ENCODE measurements at regions not wholly inside any gene's neighbourhood (a gene's known extent, or its start where the extent isn't known, plus 50 kb on each side); places are given as distances from the start of the nearest gene placed in this dataset.

GRCh38 chr2:193276069-193276468 lies 1081.3 kb upstream of the TMEFF2 start:
- Mint-ChIP-seq H3K27ac (no peak overlapping the region), H3K27me3 (no peaks in the 10 kb centered on the region), H3K4me1 (no peaks in the 10 kb centered on the region), H3K4me3 (no peak overlapping the region), H3K36me3 (ENCODE audit: low read depth) (no peaks in the 10 kb centered on the region)
- DNase-seq (no peak), ATAC-seq (no peak)
- no peaks in the 10 kb centered on the region for H3K9me3 ChIP-seq (ENCODE audit: control insufficient read depth, low read length, poor library complexity, severe bottlenecking)

DNA sequence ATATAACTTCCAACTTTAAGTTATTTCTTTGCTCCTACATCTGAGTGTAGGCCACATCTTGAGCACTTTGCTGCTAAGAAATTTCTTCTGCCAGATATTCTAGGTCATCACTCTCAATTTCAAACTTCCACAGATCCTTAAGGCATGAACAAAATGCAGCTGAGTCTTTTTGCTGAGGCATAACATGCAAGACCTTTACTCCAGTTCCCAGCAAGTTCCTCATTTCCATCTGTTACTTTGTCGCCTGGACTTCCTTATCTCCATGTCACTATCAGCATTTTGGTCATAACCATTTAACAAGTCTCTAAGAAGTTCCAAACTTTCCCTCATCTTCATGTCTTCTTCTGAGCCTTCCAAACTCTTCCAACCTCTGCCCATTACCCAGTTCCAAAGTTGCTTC lies 1077.3 kb upstream of the TMEFF2 start:
- no peaks in the 10 kb centered on the region for H3K9me3 ChIP-seq (ENCODE audit: control insufficient read depth, low read length, poor library complexity, severe bottlenecking)
- Mint-ChIP-seq H3K4me1 (peaks cover 2% of the 10 kb centered on the region), H3K4me3 (no peak overlapping the region), H3K27me3 (no peaks in the 10 kb centered on the region), H3K36me3 (ENCODE audit: low read depth) (no peaks in the 10 kb centered on the region), H3K27ac (no peak overlapping the region)
- DNase-seq, result no peak
- no peak for ATAC-seq

- DNase-seq, result no peak
- ATAC-seq, result no peak
- H3K27me3 Mint-ChIP-seq, result no peaks in the 10 kb centered on the region
- H3K4me3 Mint-ChIP-seq, result no peak overlapping the region
- no peaks in the 10 kb centered on the region for H3K9me3 ChIP-seq (ENCODE audit: control insufficient read depth, low read length, poor library complexity, severe bottlenecking)
- H3K4me1 Mint-ChIP-seq, result peaks cover 2% of the 10 kb centered on the region
- no peaks in the 10 kb centered on the region for H3K36me3 Mint-ChIP-seq (ENCODE audit: low read depth)
- H3K27ac Mint-ChIP-seq, result no peak overlapping the region
These were observed 1076.1 kb upstream of the TMEFF2 start for GRCh38 chr2:193270816-193271215.

GRCh38 chr2:193267496-193268002 lies 1072.8 kb upstream of the TMEFF2 start:
- DNase-seq (no peak), ATAC-seq (no peak)
- Mint-ChIP-seq H3K27ac (no peak overlapping the region), H3K36me3 (ENCODE audit: low read depth) (no peaks in the 10 kb centered on the region), H3K4me1 (peaks cover 2% of the 10 kb centered on the region), H3K27me3 (no peaks in the 10 kb centered on the region), H3K4me3 (no peak overlapping the region)
- H3K9me3 ChIP-seq (ENCODE audit: control insufficient read depth, low read length, poor library complexity, severe bottlenecking), result no peaks in the 10 kb centered on the region

- Mint-ChIP-seq H3K27ac (no peak overlapping the region), H3K4me1 (no peaks in the 10 kb centered on the region), H3K36me3 (ENCODE audit: low read depth) (no peaks in the 10 kb centered on the region), H3K27me3 (no peaks in the 10 kb centered on the region), H3K4me3 (no peak overlapping the region)
- ATAC-seq, result no peak
- no peaks in the 10 kb centered on the region for H3K9me3 ChIP-seq (ENCODE audit: control insufficient read depth, low read length, poor library complexity, severe bottlenecking)
- DNase-seq, result no peak
These were observed 1058.3 kb upstream of the TMEFF2 start for GRCh38 chr2:193253014-193253530.

DNA sequence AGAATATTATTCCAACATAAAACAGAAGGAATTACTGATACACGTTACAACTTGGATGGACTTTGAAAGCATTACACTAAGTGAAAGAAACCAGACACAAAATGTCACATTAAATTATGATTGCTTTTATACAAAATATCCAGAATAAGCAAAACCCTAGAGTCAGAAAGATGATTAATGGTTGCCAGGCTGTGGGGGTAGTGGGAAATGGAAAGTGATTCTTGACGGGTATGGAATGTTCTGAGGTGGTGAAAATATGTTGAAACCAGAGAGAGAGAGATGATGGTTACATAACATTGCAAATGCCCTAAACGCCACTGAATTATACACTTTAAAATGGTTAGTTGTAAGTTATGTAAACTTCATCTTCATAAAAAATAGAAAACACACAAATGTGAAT lies 1057.2 kb upstream of the TMEFF2 start:
- H3K27ac Mint-ChIP-seq, result no peak overlapping the region
- no peaks in the 10 kb centered on the region for H3K9me3 ChIP-seq (ENCODE audit: control insufficient read depth, low read length, poor library complexity, severe bottlenecking)
- ATAC-seq (no peak), DNase-seq (no peak)
- H3K4me3 Mint-ChIP-seq, result no peak overlapping the region
- H3K4me1 Mint-ChIP-seq, result no peaks in the 10 kb centered on the region
- H3K27me3 Mint-ChIP-seq, result no peaks in the 10 kb centered on the region
- H3K36me3 Mint-ChIP-seq (ENCODE audit: low read depth), result no peaks in the 10 kb centered on the region

GRCh38 chr2:193250389-193250788 lies 1055.7 kb upstream of the TMEFF2 start:
- no peaks in the 10 kb centered on the region for H3K9me3 ChIP-seq (ENCODE audit: control insufficient read depth, low read length, poor library complexity, severe bottlenecking)
- Mint-ChIP-seq H3K4me1 (no peaks in the 10 kb centered on the region), H3K4me3 (no peak overlapping the region), H3K27me3 (no peaks in the 10 kb centered on the region), H3K36me3 (ENCODE audit: low read depth) (no peaks in the 10 kb centered on the region), H3K27ac (no peak overlapping the region)
- DNase-seq (no peak), ATAC-seq (no peak)

DNA sequence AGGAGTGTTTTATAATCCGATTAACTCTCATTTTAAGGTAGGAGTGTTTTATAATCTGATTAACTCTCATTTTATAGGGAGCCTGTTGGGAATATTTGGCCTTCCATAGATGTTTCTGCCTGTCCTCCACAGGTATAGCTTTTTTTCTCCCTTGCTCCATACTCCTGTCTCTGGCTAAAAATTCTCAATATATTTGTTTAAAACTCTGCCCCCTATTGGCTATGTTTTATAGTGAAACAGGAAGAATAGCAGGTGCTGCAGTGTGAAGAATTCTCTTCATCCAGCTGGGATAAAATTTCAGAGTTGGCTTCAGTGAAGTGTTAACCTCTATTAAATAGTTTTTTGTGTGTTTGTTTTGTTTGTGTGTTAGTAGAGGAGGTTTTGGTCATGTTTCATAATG lies 1046.0 kb upstream of the TMEFF2 start:
- Mint-ChIP-seq H3K36me3 (ENCODE audit: low read depth) (no peaks in the 10 kb centered on the region), H3K4me3 (no peak overlapping the region), H3K27ac (no peak overlapping the region), H3K4me1 (no peaks in the 10 kb centered on the region), H3K27me3 (no peaks in the 10 kb centered on the region)
- ATAC-seq (no peak), DNase-seq (no peak)
- H3K9me3 ChIP-seq (ENCODE audit: control insufficient read depth, low read length, poor library complexity, severe bottlenecking), result no peaks in the 10 kb centered on the region

DNA sequence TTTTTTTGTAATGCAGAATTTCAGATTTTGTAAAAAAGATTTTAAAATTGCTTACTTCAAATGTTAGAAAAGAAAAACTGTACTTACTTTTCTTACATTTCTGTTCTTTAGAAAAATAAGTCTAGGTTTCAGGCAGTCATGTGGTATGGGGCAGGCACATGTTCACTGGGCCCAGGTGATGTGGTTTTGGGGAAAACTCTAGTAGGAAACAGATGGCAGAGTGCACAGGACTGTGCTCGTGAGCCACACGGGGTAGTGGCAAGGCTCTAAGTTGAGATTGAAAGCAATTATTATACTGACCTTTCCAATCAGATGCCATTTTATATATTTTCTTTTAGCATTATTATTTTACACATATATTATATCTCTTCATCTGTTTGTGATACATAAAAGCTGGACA lies 1036.9 kb upstream of the TMEFF2 start:
- no peak overlapping the region for H3K4me3 Mint-ChIP-seq
- no peaks in the 10 kb centered on the region for H3K27me3 Mint-ChIP-seq
- H3K4me1 Mint-ChIP-seq, result no peaks in the 10 kb centered on the region
- H3K36me3 Mint-ChIP-seq (ENCODE audit: low read depth), result no peaks in the 10 kb centered on the region
- DNase-seq, result no peak
- no peak overlapping the region for H3K27ac Mint-ChIP-seq
- no peak for ATAC-seq
- H3K9me3 ChIP-seq (ENCODE audit: control insufficient read depth, low read length, poor library complexity, severe bottlenecking), result no peaks in the 10 kb centered on the region

GRCh38 chr2:193228276-193228675 lies 1033.5 kb upstream of the TMEFF2 start:
- H3K4me3 Mint-ChIP-seq, result no peak overlapping the region
- H3K4me1 Mint-ChIP-seq, result no peaks in the 10 kb centered on the region
- H3K27me3 Mint-ChIP-seq, result no peaks in the 10 kb centered on the region
- no peaks in the 10 kb centered on the region for H3K36me3 Mint-ChIP-seq (ENCODE audit: low read depth)
- H3K27ac Mint-ChIP-seq, result no peak overlapping the region
- DNase-seq (no peak), ATAC-seq (no peak)
- no peaks in the 10 kb centered on the region for H3K9me3 ChIP-seq (ENCODE audit: control insufficient read depth, low read length, poor library complexity, severe bottlenecking)

DNA sequence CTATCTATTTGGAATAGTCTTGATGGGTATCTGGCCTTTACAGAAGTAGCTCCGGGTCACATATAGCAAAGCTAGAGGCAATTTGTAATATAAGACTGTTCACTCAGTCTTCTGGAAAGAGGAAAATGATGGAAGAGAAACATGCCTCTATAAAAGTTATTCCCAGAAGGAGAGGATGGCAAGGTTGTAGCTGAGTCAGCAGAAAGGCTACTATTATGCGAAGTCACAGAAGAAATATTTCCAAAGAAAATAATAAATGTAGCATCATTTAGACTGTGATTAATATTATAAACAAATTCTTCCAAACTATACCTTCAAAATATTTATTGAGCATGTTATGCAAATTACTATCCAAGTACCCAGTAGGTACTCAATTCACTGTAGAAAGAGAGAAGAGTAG lies 1027.7 kb upstream of the TMEFF2 start:
- no peak for DNase-seq
- no peak overlapping the region for H3K4me3 Mint-ChIP-seq
- H3K36me3 Mint-ChIP-seq (ENCODE audit: low read depth), result no peaks in the 10 kb centered on the region
- no peaks in the 10 kb centered on the region for H3K4me1 Mint-ChIP-seq
- no peak for ATAC-seq
- H3K27me3 Mint-ChIP-seq, result no peaks in the 10 kb centered on the region
- H3K9me3 ChIP-seq (ENCODE audit: control insufficient read depth, low read length, poor library complexity, severe bottlenecking), result no peaks in the 10 kb centered on the region
- no peak overlapping the region for H3K27ac Mint-ChIP-seq

- H3K4me1 Mint-ChIP-seq, result no peaks in the 10 kb centered on the region
- H3K27ac Mint-ChIP-seq, result no peak overlapping the region
- H3K4me3 Mint-ChIP-seq, result no peak overlapping the region
- ATAC-seq (no peak), DNase-seq (no peak)
- no peaks in the 10 kb centered on the region for H3K36me3 Mint-ChIP-seq (ENCODE audit: low read depth)
- H3K27me3 Mint-ChIP-seq, result no peaks in the 10 kb centered on the region
- H3K9me3 ChIP-seq (ENCODE audit: control insufficient read depth, low read length, poor library complexity, severe bottlenecking), result no peaks in the 10 kb centered on the region
These were observed 1024.7 kb upstream of the TMEFF2 start for GRCh38 chr2:193219413-193219812.

GRCh38 chr2:193201583-193201982 lies 1006.9 kb upstream of the TMEFF2 start:
- H3K9me3 ChIP-seq (ENCODE audit: control insufficient read depth, low read length, poor library complexity, severe bottlenecking), result no peaks in the 10 kb centered on the region
- no peak for DNase-seq
- Mint-ChIP-seq H3K4me1 (no peaks in the 10 kb centered on the region), H3K27me3 (no peaks in the 10 kb centered on the region), H3K4me3 (no peak overlapping the region), H3K36me3 (ENCODE audit: low read depth) (no peaks in the 10 kb centered on the region), H3K27ac (no peak overlapping the region)
- ATAC-seq, result no peak

DNA sequence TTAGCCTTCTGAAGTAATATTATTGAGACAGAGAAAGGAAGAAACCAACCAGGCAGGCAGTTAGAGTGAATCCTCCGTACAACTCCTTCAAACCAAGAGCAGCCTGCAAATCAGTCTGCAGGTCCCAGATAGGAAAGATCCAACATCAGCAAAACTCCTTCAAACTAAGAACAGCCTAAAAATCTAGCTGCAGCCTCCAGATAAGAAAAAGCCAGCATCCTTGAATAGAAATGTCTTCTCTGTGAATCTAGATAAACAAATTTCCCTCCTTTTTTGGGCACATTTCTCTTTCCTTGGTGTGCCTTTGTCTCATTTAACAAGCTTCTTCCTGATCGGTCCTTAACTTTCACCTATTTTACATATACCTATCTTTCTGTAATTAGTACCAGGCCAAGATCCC lies 1004.6 kb upstream of the TMEFF2 start:
- DNase-seq, result no peak
- Mint-ChIP-seq H3K27ac (no peak overlapping the region), H3K36me3 (ENCODE audit: low read depth) (no peaks in the 10 kb centered on the region), H3K27me3 (no peaks in the 10 kb centered on the region), H3K4me1 (no peaks in the 10 kb centered on the region), H3K4me3 (no peak overlapping the region)
- no peaks in the 10 kb centered on the region for H3K9me3 ChIP-seq (ENCODE audit: control insufficient read depth, low read length, poor library complexity, severe bottlenecking)
- no peak for ATAC-seq
